NT2/D1 (cell line): ENCODE measurements at regions not wholly inside any gene's neighbourhood (a gene's known extent, or its start where the extent isn't known, plus 50 kb on each side); places are given as distances from the start of the nearest gene placed in this dataset.

Experiments used
- SUZ12 ChIP-seq: IDR thresholded peaks from 2 replicates; pipeline ENCODE4 v1.6.1; 2011; ENCODE audit not compliant: insufficient read length, insufficient read depth; ENCODE audit errors: extremely low read depth
- ZNF274 ChIP-seq: IDR thresholded peaks from 2 replicates; pipeline ENCODE4 v1.6.1; 2011; ENCODE audit warnings: mild to moderate bottlenecking, low read depth, low read length

DNA sequence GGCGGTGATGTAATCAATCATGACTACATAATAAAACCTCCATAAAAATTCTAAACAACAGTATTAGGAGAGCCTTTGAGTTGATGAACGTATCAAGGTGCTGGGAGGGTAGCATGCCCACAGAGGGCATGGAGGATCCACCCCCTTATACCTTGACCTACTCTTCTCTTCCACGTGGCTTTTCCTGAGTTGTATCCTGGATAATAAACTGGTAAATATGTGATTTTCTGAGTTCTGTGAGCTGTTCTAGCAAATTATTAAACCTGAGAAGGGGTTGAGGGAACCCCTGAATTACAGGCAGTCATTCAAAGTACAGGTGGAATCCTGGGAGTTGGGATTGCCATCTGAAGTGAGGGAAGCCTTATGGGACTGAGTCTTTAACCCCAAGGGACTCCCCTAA is 446.9 kb downstream of the DYNC2H1 start:
- TF ChIP-seq SUZ12 (no peak), ZNF274 (no peak)
